NCI-H2107 (cell line): ENCODE measurements at regions not wholly inside any gene's neighbourhood (a gene's known extent, or its start where the extent isn't known, plus 50 kb on each side); places are given as distances from the start of the nearest gene placed in this dataset.

Experiments
- DNase-seq: peaks from one replicate; lab custom pipeline; 2025; lab: John Stamatoyannopoulos, UW

GRCh38 chr6:93524671-93525451, 105.5 kb upstream of the EPHA7 start:
- DNase-seq, result no peak

- DNase-seq, result no peak
These were observed 104.0 kb upstream of the EPHA7 start for GRCh38 chr6:93523365-93523764.

DNA sequence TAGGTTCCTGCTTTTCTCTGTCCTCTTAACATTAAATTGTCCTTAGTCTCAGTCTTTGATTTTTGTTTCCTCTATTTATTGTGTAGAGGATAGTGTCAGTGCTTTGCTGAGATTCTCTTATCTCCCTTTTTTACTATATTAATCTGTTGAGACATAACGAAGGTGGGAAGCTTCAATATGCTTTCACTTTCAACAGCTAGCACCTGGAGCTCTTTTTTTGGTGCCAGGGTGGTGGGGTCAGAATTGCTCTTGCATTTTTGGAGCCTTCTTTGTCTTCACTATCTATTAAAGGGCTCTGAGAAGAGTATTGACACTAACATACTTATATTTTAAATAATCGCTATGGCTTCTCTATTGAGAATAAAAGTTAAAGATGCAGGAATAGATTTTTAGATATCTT, 97.1 kb upstream of the EPHA7 start:
- no peak for DNase-seq

GRCh38 chr6:93515736-93516135, 96.4 kb upstream of the EPHA7 start:
- no peak for DNase-seq

- DNase-seq, result no peak
These were observed 79.4 kb upstream of the EPHA7 start for GRCh38 chr6:93498713-93499112.

- no peak for DNase-seq
These were observed 77.2 kb upstream of the EPHA7 start for GRCh38 chr6:93496548-93496947.

- DNase-seq, result no peak
These were observed 74.7 kb upstream of the EPHA7 start for GRCh38 chr6:93494057-93494456.

DNA sequence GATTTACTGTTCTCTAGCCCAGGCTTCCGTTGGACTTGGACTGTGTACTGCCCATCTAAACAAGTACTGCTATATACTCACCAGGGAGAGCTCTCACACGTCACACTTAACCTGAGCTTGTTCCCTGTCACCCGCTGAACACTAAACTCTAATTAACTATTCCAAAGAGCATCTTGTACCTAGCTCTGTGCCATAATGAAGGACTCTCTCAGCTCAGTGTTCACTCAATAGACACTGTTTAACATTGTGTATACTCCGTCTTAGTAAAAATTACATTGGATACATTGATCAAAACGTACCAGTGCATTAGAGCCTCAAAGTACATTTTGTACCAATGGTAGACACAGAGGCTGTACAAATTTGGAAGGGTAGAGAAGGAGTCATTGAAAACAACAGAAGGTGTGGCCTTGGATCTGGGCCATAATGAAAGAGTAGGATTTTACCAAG, 55.4 kb upstream of the EPHA7 start:
- no peak for DNase-seq

DNA sequence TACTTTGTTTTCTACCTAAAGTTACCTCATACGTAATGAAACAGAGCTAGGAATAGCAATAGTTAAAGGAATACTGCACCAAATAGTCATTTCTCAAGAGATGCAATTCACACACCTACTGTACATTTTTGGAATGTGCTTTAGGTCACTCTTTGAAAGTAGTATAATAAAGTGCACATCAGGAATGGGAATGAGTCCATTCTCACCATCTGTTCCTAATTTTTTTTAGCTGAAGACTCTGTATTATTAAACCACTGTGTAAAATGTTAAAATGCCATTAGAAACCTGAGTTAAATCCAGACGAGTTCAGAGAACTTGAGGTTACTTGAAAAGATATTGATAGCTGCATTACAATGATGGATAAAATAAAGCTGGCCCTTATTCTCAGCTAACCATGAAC, 51.9 kb upstream of the EPHA7 start:
- DNase-seq, result no peak
